CD14-positive monocyte (primary cell): ENCODE measurements at regions not wholly inside any gene's neighbourhood (a gene's known extent, or its start where the extent isn't known, plus 50 kb on each side); places are given as distances from the start of the nearest gene placed in this dataset.

Experiments used
- DNase-seq, 3 donors: peaks; one replicate each; pipeline ENCODE4 v3.0.0-alpha.2; 2011 to 2022
- H2AFZ ChIP-seq: 2 replicates; pipeline ENCODE4 v1.6.0; 2012; ENCODE audit warnings: mild to moderate bottlenecking, low read depth, low read length, inconsistent platforms; ENCODE audit not compliant: insufficient read depth, poor library complexity, severe bottlenecking
- H3K27ac ChIP-seq, 2 donors: 1 replicate in 1 of 2; 2 replicates in 1 of 2; pipeline ENCODE4 v1.5.1; 2012 to 2013; ENCODE audit warnings: low read length in 2 of 2, control low read depth in 1 of 2, inconsistent platforms in 1 of 2, low read depth in 1 of 2, mild to moderate bottlenecking in 1 of 2
- H3K27me3 ChIP-seq, 2 donors: one replicate each; pipeline versions ENCODE4 v1.6.0 to v1.6.1; 2011 to 2013; ENCODE audit warnings: low read length in 2 of 2; ENCODE audit not compliant: control insufficient read depth in 2 of 2, insufficient read depth in 2 of 2
- H3K36me3 ChIP-seq, 2 donors: replicated peaks in 1 of 2; 1 replicate in 1 of 2; 2 replicates in 1 of 2; pipeline versions ENCODE4 v1.5.1 to v1.6.1; 2012 to 2013; ENCODE audit warnings: low read length in 2 of 2, control low read depth in 1 of 2, inconsistent platforms in 1 of 2, mild to moderate bottlenecking in 1 of 2; ENCODE audit not compliant: insufficient read depth in 2 of 2, control insufficient read depth in 1 of 2
- H3K4me1 ChIP-seq, 2 donors: 1 replicate in 1 of 2; 2 replicates in 1 of 2; pipeline versions ENCODE4 v1.5.1 to v1.6.1; 2012 to 2013; ENCODE audit warnings: low read length in 2 of 2, control low read depth in 1 of 2, inconsistent platforms in 1 of 2, mild to moderate bottlenecking in 1 of 2, moderate library complexity in 1 of 2; ENCODE audit not compliant: insufficient read depth in 2 of 2, control insufficient read depth in 1 of 2
- H3K4me2 ChIP-seq: replicated peaks from 2 replicates; pipeline ENCODE3; 2012; ENCODE audit warnings: low read length, moderate library complexity, mild to moderate bottlenecking; ENCODE audit not compliant: poor library complexity, severe bottlenecking; ENCODE audit errors: extremely low read depth
- H3K4me3 ChIP-seq, 3 experiments: fragments of 200-600 bp in 1 of 3; sonication (generic) in 1 of 3; replicated peaks in 1 of 3; 1 replicate in 2 of 3; 2 replicates in 1 of 3; pipeline ENCODE4 v1.5.1; 2011 to 2013; ENCODE audit warnings: low read length in 3 of 3, mild to moderate bottlenecking in 3 of 3, control low read depth in 2 of 3, low read depth in 2 of 3, inconsistent platforms in 1 of 3, moderate library complexity in 1 of 3
- H3K79me2 ChIP-seq: 2 replicates; pipeline ENCODE4 v1.6.0; 2012; ENCODE audit warnings: mild to moderate bottlenecking, control low read depth, inconsistent platforms, low read length, moderate library complexity; ENCODE audit not compliant: insufficient read depth
- H3K9ac ChIP-seq: 2 replicates; pipeline ENCODE4 v1.6.0; 2017; ENCODE audit warnings: low read length, mild to moderate bottlenecking; ENCODE audit not compliant: insufficient read depth, poor library complexity, severe bottlenecking
- H3K9me3 ChIP-seq, 2 donors: replicated peaks in 1 of 2; 1 replicate in 1 of 2; 2 replicates in 1 of 2; pipeline versions ENCODE4 v1.5.1 to v1.6.1; 2012 to 2013; ENCODE audit warnings: low read length in 2 of 2, control low read depth in 1 of 2; ENCODE audit not compliant: control insufficient read depth in 1 of 2, insufficient read depth in 1 of 2
- H4K20me1 ChIP-seq: 2 replicates; pipeline ENCODE4 v1.6.0; 2012; ENCODE audit warnings: mild to moderate bottlenecking, low read length, control low read depth, moderate library complexity; ENCODE audit not compliant: insufficient read depth
- H3K27ac Mint-ChIP-seq, 7 donors: one replicate each; pipeline ENCODE4 v1.8.0; 2020; ENCODE audit warnings: mild to moderate bottlenecking in 7 of 7, mixed read lengths in 7 of 7, moderate library complexity in 6 of 7, inconsistent platforms in 2 of 7
- H3K27me3 Mint-ChIP-seq, 3 donors: one replicate each; pipeline ENCODE4 v1.8.0; 2021 to 2022; ENCODE audit warnings: low read depth in 3 of 3, mild to moderate bottlenecking in 3 of 3, mixed read lengths in 3 of 3, moderate library complexity in 3 of 3, inconsistent platforms in 1 of 3
- H3K36me3 Mint-ChIP-seq, 2 donors: one replicate each; pipeline ENCODE4 v1.8.0; 2020; ENCODE audit warnings: mixed read lengths in 2 of 2, inconsistent platforms in 1 of 2, mild to moderate bottlenecking in 1 of 2
- H3K4me1 Mint-ChIP-seq: one replicate; pipeline ENCODE4 v1.8.0; 2020; ENCODE audit warnings: mild to moderate bottlenecking, mixed read lengths
- H3K4me3 Mint-ChIP-seq, 2 donors: one replicate each; pipeline ENCODE4 v1.8.0; 2020; ENCODE audit warnings: mild to moderate bottlenecking in 2 of 2, mixed read lengths in 2 of 2, moderate library complexity in 1 of 2
- H3K9me3 Mint-ChIP-seq, 7 donors: one replicate each; pipeline ENCODE4 v1.8.0; 2020 to 2022; ENCODE audit warnings: mixed read lengths in 7 of 7, mild to moderate bottlenecking in 6 of 7, moderate library complexity in 6 of 7, inconsistent platforms in 2 of 7
- CTCF ChIP-seq: fragments of 200-600 bp; IDR thresholded peaks from one replicate; pipeline ENCODE4 v1.8.0; 2022; ENCODE audit warnings: antibody characterized with exemption, mild to moderate bottlenecking
- WGBS: methylation state at CpG from one replicate; pipeline ENCODE4 v1.1.5; 2013; ENCODE audit warnings: missing lambda C conversion rate; ENCODE audit not compliant: insufficient coverage; 5-methylcytosine and 5-hydroxymethylcytosine counted together
- intact Hi-C, 2 donors: fragments of 100-400 bp; cut with micrococcal nuclease; formaldehyde crosslinking; loops; one replicate each; pipeline versions ENCODE4 v1.15.0 to v1.15.1; 2023

GRCh38 chr4:1542516-1543320 is 136.5 kb upstream of the NKX1-1 start:
- intact Hi-C loops = no loop called here

GRCh38 chr4:1542226-1542490 is 135.9 kb upstream of the NKX1-1 start:
- Histone ChIP-seq H3K79me2 (no peaks in the 10 kb centered on the region), H3K27me3 (no peaks in the 10 kb centered on the region), H3K4me2 (no peak overlapping the region), H3K9ac (no peak overlapping the region), H3K36me3 (no peaks in the 10 kb centered on the region), H4K20me1 (no peaks in the 10 kb centered on the region), H3K27ac (no peak overlapping the region), H3K9me3 (no peaks in the 10 kb centered on the region), H3K4me3 (no peak overlapping the region), H3K4me1 (no peaks in the 10 kb centered on the region), H2AFZ (no peak overlapping the region)
- Mint-ChIP-seq H3K27ac (no peak overlapping the region), H3K36me3 (no peaks in the 10 kb centered on the region), H3K4me1 (no peaks in the 10 kb centered on the region), H3K4me3 (no peak overlapping the region), H3K27me3 (peaks cover 2 to 5% (median 3%) of the 10 kb centered on the region in 3 donors), H3K9me3 (no peaks in the 10 kb centered on the region)
- TF ChIP-seq CTCF = no peak
- WGBS = 97% methylated on average over 8 of the region's 10 CpGs
- DNase-seq = no peak
- intact Hi-C loops = no loop called here

More at GRCh38 chr4:1542516-1543320, 136.5 kb upstream of the NKX1-1 start:
- Mint-ChIP-seq H3K27me3 (peaks cover 5 to 8% (median 8%) of the 10 kb centered on the region in 3 donors), H3K27ac (no peak overlapping the region), H3K4me3 (no peak overlapping the region), H3K9me3 (no peaks in the 10 kb centered on the region), H3K4me1 (no peaks in the 10 kb centered on the region), H3K36me3 (no peaks in the 10 kb centered on the region)
- H3K4me2 ChIP-seq = no peak overlapping the region
- no peak for TF ChIP-seq CTCF
- WGBS = 93% methylated on average over 23 of the region's 27 CpGs
- no peak overlapping the region for H3K27ac ChIP-seq
- H3K4me1 ChIP-seq = no peaks in the 10 kb centered on the region
- H3K9ac ChIP-seq = no peak overlapping the region
- no peaks in the 10 kb centered on the region for H3K27me3 ChIP-seq
- no peaks in the 10 kb centered on the region for H3K36me3 ChIP-seq
- no peak overlapping the region for H3K4me3 ChIP-seq
- H3K79me2 ChIP-seq = no peaks in the 10 kb centered on the region
- DNase-seq = no peak
- no peaks in the 10 kb centered on the region for H4K20me1 ChIP-seq
- no peaks in the 10 kb centered on the region for H3K9me3 ChIP-seq
- H2AFZ ChIP-seq = no peak overlapping the region
